GOT3 (cell line): ENCODE measurements at regions not wholly inside any gene's neighbourhood (a gene's known extent, or its start where the extent isn't known, plus 50 kb on each side); places are given as distances from the start of the nearest gene placed in this dataset.
"Not testable (repeated sequence)": the region's sequence is repeated elsewhere in the genome, so short reads cannot be mapped to it uniquely, and the experiment has no call there.

Experiments
- DNase-seq: peaks from one replicate; lab custom pipeline; 2025; ENCODE audit warnings: mixed read lengths; lab: John Stamatoyannopoulos, UW

DNA sequence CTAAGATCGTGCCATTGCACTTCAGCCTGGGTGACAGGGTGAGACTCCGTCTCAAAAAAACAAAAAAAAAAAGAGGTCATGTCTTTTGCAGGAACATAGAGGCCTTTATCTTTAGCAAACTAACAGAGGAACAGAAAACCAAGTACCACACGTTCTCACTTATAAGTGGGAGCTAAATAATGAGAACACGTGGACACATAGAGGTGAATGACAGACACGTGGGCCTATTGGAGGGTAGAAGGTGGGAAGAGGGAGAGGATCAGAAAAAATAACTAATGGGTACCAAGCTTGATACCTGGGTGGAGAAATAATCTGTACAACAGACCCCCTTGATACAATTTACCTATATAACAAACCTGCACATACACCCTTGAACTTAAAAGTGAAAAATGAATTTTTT is 401.4 kb upstream of the NAALADL2 start:
- DNase-seq: no peak

DNA sequence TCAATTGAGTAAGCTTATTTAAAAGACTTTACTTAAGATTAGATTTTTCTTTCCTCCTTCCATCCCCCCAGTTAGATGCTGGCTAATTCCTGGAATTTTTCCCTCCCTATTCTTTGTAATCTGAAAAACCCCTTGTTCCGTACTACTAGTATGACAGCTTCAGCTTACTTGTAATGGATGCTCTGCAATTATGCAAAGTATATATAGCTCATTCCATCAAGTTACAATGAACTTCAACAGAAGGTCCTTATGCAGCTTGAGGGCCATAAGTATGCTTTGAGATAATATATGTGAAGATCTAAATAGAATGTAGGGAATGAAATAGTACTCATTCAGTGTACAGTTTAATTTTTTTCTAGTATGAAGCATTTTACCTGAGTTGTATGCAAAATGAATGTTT is 398.3 kb upstream of the NAALADL2 start:
- DNase-seq: no peak

DNA sequence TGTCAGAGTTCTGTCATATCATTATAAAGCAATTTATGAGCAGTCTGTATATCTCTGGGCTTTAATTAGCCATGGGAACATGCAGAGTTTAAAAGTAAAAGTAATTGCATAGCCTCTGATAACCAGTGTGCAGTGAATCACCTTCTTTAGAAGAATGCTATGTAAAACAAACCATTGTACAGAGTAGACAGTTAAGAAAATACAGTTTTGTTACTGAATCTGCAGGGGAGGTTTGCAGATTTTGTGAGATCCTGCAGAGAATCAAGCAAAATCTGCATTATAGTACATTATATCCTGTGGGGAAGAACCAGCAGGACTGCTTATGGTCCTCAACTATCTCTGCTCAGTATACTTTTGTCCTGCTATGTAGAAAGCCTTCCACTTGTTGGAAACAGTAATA is 396.2 kb upstream of the NAALADL2 start:
- DNase-seq: no peak

DNA sequence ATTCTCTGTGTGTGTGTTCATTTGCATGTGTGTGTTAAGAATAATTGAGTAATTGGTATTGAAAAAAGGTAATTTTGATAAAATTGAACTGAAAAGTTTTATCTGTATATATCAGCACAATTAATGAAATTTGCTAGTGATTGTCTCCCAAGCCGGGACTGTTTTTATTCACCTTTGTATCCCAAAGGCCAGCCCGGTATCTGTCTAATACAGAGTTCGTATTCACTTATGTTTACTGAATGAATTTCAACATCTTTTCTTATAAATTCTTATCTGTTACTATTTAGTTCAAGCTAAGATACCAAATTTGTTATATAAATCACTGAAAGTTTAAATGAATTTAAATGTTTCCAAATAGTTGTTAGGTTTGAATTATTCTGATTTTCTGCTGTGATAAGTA is 394.0 kb upstream of the NAALADL2 start:
- no peak for DNase-seq

DNA sequence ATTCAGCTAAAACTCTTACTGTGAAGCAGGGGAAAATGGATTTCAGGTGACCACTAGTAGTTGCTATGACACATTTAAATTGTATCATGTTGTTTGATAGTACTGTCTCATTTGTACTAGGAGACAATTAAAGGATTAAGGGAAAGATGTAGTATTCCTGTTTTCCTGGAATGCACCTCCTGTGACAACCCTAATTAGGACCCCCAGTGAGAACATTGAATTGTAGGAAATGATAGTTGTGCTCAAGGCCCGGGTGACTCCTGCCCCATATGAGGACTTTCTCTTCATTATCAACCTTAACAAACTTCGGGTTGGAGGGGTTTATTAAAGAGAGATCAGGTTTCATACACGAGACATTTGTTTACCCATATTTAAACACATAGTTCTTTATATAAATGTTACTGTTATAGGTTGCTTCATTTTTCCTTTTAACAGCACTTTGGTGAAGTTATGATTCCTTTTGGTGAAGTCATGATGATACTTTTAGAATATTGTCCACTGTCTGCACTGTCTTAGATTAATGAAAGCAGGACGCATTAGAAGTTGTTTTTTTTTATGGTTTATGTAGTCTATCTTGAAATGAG is 392.6 kb upstream of the NAALADL2 start:
- DNase-seq: no peak

DNA sequence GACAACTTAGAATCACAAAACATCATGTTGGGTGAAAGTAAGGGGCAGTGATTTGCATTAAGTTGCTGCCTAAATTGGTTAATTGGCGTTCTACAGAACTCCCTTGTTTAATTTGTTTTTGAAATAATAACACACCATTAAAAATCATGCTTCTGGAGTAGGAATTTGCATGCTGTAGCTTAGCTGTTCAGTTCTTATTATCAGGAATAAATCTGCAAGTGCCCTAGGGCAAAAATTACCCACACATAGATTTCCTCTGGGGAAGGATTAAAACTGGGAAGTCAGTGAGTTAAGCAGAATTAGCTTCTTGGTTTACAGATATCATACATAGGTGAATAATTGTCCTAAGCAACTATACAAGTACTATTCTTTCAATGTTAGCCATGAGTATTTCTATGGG is 381.6 kb upstream of the NAALADL2 start:
- no peak for DNase-seq

DNA sequence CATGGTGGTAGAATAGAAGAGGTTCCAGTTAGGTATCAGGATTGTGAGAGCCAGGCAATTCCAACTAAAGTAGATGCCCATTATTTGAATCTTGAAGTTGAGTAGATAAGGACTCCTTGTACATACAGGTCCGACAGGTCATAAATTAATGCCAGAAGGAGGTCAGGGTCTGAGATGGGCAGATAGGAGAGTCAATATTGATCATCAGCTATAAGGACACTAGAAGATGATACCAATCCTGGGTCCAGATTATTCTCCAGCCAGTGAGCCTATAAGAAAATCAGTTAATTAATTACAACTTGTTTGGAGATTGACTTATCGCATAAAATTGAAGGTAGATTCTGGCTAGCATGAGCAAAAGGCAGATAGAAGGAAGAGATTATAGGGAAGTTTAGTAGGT is 378.4 kb upstream of the NAALADL2 start:
- DNase-seq: no peak

DNA sequence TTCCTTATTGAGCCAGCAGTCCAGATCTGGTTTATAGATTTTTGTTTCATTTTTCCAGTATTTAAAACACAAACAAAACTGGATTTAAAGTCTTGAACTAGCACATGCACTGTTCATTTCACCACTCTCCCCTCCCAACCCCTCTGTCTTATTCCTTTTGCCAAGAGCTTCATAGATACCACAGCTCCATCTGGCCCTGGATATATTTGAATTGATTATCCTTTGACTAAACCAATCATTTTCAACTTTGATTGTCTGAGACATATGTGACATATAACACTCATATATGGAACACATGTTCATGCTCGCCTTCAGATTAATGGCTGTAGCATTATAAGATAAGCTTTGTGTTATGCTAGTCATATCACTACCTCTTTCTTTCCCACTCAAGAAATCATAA is 376.6 kb upstream of the NAALADL2 start:
- DNase-seq: no peak

DNA sequence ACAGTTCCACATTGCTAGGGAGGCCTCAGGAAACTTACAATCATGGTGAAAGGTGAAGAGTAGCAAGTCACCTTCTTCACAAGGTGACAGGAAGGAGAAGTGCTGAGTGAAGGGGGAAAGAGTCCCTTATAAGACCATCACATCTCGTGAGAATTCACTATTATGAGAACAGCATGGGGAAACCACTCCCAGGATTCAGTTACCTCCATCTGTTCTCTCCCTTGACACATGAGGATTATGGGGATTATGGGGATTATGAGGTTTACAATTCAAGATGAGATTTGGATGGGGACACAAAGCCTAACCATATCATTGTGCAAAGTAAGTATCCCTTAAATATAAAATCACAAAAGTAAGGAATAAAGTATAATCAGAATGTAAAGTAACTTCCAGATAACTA is 375.9 kb upstream of the NAALADL2 start:
- no peak for DNase-seq

DNA sequence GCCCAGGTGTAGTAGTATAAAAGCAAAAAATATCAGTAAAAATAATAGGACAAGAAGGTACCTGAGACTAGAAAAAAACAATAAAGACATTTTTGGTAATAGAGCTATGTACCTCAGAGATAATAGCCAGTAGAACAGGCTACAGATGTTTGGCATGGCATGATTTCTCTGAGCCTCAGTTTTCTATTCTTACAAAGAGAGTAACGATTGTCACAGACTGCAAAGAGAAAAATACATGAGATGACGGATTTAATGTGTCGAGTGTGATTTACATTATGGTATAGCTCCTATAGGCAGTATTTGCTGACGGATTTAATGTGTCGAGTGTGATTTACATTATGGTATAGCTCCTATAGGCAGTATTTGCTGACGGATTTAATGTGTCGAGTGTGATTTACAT is 375.3 kb upstream of the NAALADL2 start:
- DNase-seq: not testable (repeated sequence)

DNA sequence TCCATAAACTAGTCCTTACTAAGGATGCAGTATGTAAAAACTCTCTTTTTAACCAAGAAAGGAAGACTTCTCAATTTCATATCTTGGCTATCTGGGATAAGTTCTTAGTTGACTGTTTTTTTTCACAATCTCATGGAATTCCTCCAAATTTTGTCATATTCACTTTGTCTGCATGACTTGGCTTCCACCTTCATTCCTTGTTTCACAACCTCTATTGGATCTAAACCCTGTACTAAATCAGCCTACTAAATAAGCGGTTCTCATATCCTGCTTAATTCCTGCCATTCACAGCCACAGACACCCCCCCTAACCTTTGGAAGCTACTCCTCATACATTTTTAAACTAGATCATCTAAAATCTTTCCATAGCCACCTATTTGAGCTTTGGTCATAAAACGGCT is 370.6 kb upstream of the NAALADL2 start:
- no peak for DNase-seq

DNA sequence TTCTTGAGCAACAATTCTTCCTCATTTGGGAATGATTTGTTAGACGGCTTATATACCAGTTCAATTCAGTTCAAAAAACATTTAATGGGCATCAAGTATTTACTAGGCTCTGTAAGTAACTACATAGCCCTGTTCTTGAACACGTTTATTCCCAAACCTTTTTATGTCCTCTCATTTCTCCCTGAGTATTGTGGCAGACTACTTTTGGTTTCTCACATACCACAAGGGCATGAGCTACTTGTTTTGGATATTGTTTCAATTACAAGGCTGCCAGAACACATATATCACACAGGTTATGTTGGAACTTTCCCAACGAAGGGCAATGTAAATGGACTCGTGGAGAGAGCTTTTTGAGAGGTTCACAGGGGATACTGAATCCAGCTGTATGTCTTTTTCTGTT is 363.8 kb upstream of the NAALADL2 start:
- DNase-seq: no peak

DNA sequence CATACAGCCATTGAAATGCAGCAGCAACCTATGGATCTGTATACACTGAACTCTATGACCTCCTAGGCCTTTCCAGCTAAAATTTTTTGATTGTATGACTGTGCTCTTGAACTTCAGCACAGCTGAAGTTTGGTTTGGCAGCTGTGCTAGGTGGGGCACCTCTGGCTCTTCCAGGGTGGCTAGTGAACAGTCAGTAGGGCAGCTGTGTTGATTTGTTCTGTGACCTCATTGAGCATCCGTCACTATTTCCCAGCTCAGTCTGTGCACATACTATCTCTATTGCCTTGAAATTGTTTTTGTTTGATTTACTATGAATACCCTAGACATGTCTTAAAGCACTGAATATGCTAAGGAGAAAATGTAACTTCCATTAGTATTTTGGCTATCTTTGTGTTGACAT is 363.2 kb upstream of the NAALADL2 start:
- DNase-seq: no peak

DNA sequence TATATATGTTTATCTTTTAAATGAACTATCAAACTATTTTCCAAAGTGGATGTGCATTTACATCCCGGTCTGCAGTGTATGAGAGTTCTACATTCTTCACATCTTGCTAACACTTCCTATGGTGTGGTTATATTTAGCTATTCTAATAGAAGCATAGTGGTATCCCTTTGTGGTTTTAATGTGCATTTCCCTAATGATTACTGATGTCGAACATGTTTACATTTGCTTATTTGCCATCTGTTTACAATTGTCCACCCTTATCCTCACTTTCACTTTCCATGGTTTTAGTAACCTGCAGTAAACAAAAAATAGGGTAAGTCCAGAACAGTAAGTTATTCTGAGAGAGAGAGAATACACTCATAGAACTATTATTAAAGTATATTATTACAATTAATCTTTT is 360.5 kb upstream of the NAALADL2 start:
- no peak for DNase-seq

DNA sequence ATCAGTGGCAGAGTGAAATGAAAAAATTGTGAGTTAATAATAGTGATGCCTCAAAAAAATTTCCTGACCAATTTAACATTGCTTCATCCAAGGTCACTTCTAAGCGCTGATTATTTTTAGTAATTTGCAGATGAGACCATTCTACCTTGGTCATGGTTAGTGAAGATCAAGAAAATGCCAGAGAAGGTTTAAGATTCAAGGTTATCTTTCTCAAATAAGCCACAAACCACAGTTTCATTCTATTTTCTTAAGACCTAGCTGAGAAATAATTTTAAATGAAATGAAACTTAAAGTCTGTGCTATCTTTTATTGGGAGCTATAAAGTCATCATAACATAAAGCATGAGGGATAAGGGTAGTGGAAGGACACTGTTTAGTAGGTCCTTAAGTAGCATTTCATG is 353.9 kb upstream of the NAALADL2 start:
- no peak for DNase-seq

DNA sequence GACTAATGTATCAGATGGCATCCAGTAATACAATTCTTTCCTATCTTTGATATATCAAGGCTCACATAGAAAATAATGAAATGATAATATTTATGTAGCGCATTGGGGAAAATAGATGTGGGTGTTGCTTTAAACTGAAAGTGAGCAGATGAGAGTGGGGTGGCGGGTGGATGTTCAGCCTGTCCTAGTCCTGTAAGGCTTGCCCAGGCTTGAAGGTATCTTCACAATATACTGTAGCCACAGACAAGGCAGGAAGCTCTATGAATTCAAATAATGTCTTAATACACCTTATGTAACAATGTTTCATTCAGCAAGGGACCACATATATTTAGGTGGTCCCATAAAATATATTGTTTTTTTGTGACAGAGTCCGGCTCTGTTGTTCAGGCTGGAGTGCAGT is 334.9 kb upstream of the NAALADL2 start:
- no peak for DNase-seq

DNA sequence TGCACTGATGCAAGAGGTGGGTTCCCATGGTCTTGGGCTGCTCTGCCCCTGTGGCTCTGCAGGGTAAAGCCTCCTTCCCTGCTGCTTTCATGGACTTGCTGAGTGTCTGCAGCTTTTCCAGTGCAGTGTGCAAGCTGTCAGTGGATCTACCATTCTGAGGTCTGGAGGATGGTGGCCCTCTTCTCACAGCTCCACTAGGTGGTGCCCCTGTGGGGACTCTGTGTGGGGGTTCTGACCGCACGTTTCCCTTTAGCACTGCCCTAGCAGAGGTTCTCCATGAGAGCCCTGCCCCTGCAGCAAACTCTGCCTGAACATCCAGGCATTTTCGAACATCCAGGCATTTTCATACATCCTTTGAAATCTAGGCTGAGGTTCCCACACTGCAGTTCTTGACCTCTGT is 329.8 kb upstream of the NAALADL2 start:
- no peak for DNase-seq

DNA sequence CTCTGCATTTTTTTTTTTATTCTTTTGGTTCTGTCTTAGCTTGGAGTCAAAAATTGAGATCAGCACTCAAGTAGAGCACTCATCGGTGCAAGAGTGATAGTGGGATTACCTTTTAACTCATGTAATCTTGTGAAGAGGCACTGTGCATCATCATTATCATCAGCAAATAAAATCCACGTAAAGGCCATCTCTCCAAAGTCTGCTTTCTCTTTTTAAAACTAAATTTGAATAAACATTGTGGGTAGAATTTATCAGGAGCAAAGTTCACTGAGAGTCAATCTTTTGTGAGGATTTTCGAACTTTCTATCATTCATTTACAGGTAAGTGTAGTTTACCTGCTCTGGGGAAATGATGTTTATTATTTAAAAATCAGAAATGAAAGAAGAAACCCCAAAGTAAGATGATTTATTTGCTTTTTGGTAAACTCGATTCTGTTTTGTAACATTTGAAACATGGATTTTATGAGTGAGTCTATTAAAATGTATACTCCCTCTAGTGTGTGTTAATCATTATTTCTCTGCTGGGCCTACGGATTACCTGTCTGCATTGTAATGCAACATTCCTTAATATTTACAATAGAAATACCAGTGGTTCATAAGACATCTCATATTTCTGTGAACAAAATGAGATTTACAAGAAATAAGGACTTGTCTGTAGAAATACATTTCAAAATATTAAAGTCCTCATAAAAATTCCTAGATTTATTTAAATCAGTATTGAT is 327.7 kb upstream of the NAALADL2 start:
- DNase-seq: no peak

DNA sequence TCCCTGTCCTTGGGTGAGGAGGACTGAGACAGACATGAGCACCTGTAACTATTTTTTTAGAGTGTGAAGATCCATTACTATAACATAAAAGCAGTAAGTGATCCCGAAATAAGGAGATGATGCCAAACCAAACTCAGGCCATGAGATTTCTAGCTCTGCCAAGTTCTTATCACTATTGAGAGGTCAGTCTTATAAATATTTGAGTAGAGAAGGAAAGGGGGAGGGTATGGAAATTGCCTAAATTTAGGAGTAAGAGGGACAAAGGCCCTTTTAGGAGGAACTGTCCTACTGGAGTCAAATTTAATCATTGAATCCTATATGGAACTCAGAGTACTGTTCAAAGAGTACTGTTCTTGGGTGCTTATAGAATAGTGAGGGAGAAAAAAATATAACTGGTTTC is 326.9 kb upstream of the NAALADL2 start:
- no peak for DNase-seq

DNA sequence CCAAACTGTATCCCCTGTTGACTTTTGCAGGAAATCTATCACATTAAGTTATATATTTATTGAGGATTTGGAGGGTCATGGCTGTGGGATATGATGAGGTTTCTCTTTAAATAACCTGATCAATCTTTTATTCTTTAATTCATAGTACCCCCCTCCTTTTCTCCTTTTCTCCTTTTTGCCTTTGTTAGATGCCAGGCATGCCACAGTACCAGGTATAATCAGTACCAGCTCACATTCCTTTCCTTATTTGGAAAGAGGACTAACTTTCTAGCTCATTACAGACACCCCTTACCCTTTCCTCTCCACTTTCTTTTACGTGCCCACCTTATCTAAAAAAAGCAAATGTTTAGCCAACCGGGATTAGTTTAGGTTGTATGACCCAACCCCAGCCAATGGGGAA is 326.4 kb upstream of the NAALADL2 start:
- DNase-seq: no peak

DNA sequence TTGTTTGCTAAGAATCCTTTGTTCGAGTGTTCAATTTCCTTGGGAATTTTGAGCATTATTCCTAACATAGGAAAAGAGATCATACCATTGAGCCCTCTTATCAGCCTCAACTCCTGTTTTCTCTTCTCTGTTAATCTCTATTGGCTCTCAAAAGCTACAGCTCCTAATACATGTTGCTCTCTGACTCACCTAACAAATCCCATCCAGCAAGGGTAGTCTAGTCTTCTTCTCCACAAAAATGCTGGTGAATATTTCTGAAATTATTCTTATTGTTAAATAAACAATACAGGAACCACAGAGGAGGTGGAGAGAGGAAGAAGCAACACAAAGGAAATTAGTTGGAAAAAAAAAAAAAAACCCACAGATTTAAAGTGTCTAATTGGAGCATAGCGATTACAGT is 325.8 kb upstream of the NAALADL2 start:
- no peak for DNase-seq

DNA sequence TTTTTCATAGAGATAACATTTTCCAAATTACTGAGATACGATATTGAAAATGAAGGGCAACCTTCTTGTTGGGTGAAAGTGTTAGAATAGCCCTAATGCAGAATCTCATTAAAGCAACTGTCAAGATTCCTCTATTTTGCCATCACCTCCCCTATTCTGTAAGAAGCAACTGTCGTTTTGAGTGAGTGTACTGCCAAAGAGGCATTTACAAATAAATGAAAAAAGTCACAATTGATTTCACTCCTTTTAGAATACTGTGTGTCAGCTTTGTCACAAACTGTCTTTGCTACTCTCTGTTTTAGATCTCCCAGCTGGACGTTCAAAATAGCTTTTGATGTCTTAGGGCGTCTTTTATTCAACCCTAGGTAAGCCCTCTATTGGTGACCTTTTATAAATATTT is 322.8 kb upstream of the NAALADL2 start:
- no peak for DNase-seq

DNA sequence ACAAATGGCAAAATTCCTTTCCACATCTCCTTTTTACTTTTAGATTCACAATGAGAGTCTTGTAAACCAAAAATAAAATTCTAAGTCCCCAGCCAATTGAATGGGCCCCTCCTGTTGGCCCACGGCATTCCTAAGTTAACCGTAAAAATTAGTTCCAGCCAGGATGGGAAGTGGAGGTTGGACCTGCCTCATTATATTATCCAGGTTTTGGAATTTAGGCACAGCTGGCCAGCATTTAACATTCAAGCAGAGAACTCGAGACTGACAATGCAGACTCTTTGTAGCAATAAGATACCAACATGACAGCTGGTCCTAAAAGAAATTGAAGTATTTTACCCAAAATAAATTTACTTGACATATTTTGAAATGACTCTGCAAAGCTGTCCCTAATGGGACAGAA is 321.0 kb upstream of the NAALADL2 start:
- no peak for DNase-seq
